OCI-LY7 (cell line): ENCODE measurements at regions not wholly inside any gene's neighbourhood (a gene's known extent, or its start where the extent isn't known, plus 50 kb on each side); places are given as distances from the start of the nearest gene placed in this dataset.

Experiments used
- BruUV-seq: library from RNA; stranded (reverse); fragments of 400-500 nt; replicated peaks from 2 replicates; lab custom pipeline; 2021; lab: Mats Ljungman, UMichigan
- CTCF ChIA-PET: fragments of 300-600 bp; sonication (Branson Sonifier 250); formaldehyde crosslinking; loops from one replicate; lab custom pipeline; 2022; ENCODE audit warnings: antibody characterized with exemption; ENCODE audit not compliant: unreplicated experiment; lab: Charles Lee
- POLR2A ChIA-PET: fragments of 300-600 bp; sonication (Branson Sonifier 250); formaldehyde crosslinking; loops from one replicate; lab custom pipeline; 2022; ENCODE audit warnings: antibody characterized with exemption; lab: Charles Lee
- DNase-seq: peaks from one replicate; pipeline ENCODE4 v3.0.0-alpha.2; 2015; ENCODE audit warnings: low spot score
- H2AFZ ChIP-seq: fragments of 200-600 bp; sonication (generic), shearing (Covaris generic); 2 replicates; pipeline ENCODE4 v1.6.1; 2014; ENCODE audit warnings: mild to moderate bottlenecking, antibody characterized with exemption, low read length, moderate library complexity
- H3K27ac ChIP-seq: fragments of 200-600 bp; sonication (generic); 2 replicates; pipeline ENCODE4 v1.5.1; 2014; ENCODE audit warnings: mixed run types, low read depth, mild to moderate bottlenecking, moderate library complexity, low read length, inconsistent platforms; ENCODE audit not compliant: poor library complexity, severe bottlenecking
- H3K36me3 ChIP-seq: fragments of 200-600 bp; sonication (generic); 2 replicates; pipeline ENCODE4 v1.6.1; 2014; ENCODE audit warnings: mild to moderate bottlenecking, antibody characterized with exemption, low read length, moderate library complexity, mixed read lengths; ENCODE audit not compliant: insufficient read depth
- H3K4me1 ChIP-seq: fragments of 200-600 bp; sonication (generic); 2 replicates; pipeline ENCODE4 v1.5.1; 2014; ENCODE audit warnings: mild to moderate bottlenecking, low read length; ENCODE audit not compliant: insufficient read depth, poor library complexity, severe bottlenecking
- H3K4me2 ChIP-seq: fragments of 200-600 bp; sonication (generic); 2 replicates; pipeline ENCODE4 v1.6.1; 2014; ENCODE audit warnings: mild to moderate bottlenecking, low read length
- H3K4me3 ChIP-seq: fragments of 200-600 bp; sonication (generic); 2 replicates; pipeline ENCODE4 v1.5.1; 2014; ENCODE audit warnings: mild to moderate bottlenecking, low read depth, low read length; ENCODE audit not compliant: poor library complexity, severe bottlenecking
- H3K79me2 ChIP-seq: fragments of 200-600 bp; sonication (generic); 2 replicates; pipeline ENCODE4 v1.6.1; 2016; ENCODE audit warnings: low read depth, mild to moderate bottlenecking, low read length, moderate library complexity, mixed read lengths; ENCODE audit not compliant: insufficient read depth
- H3K9me2 ChIP-seq: fragments of 200-600 bp; sonication (generic); 2 replicates; pipeline ENCODE4 v1.6.1; 2016; ENCODE audit warnings: mild to moderate bottlenecking, low read length, mixed read lengths; ENCODE audit not compliant: insufficient read depth
- H3K9me3 ChIP-seq: fragments of 200-600 bp; sonication (generic); 2 replicates; pipeline ENCODE4 v1.6.1; 2014; ENCODE audit warnings: mild to moderate bottlenecking, mixed run types, low read length, mixed read lengths
- H4K20me1 ChIP-seq: fragments of 200-600 bp; sonication (generic); 2 replicates; pipeline ENCODE4 v1.6.1; 2014; ENCODE audit warnings: mild to moderate bottlenecking, antibody characterized with exemption, low read length, moderate library complexity, mixed read lengths; ENCODE audit not compliant: insufficient read depth
- CTCF ChIP-seq: fragments of 200-600 bp; sonication (generic); conservative IDR thresholded peaks from 2 replicates; pipeline ENCODE4 v1.5.1; 2014; ENCODE audit warnings: mild to moderate bottlenecking, antibody characterized with exemption, low read length, moderate library complexity, mixed read lengths
- EZH2phosphoT487 ChIP-seq: fragments of 200-600 bp; sonication (generic); IDR thresholded peaks from 2 replicates; pipeline ENCODE4 v1.6.1; 2018; ENCODE audit warnings: low read depth, borderline replicate concordance, mild to moderate bottlenecking, mixed run types, antibody characterized with exemption, low read length, moderate library complexity, mixed read lengths
- intact Hi-C: fragments of 100-400 bp; cut with micrococcal nuclease; formaldehyde crosslinking; loops from one replicate; pipeline ENCODE4 v1.10.0; 2022; ENCODE audit not compliant: unreplicated experiment

- Histone ChIP-seq H4K20me1 (no peaks in the 10 kb centered on the region), H2AFZ (no peak overlapping the region), H3K36me3 (no peaks in the 10 kb centered on the region), H3K27ac (no peak overlapping the region), H3K4me1 (no peaks in the 10 kb centered on the region), H3K4me2 (no peak overlapping the region), H3K4me3 (no peak overlapping the region), H3K79me2 (no peaks in the 10 kb centered on the region), H3K9me2 (no peaks in the 10 kb centered on the region), H3K9me3 (no peaks in the 10 kb centered on the region)
- ChIA-PET POLR2A (no interaction called here), CTCF (no interaction called here)
- intact Hi-C loops: no loop called here
- DNase-seq: no peak
- TF ChIP-seq CTCF (no peak), EZH2phosphoT487 (no peak)
- BruUV-seq: no TSS peak
Measured at GRCh38 chr19:27860309-27860934, 1352.5 kb downstream of the UQCRFS1 start.

GRCh38 chr19:27859689-27860088 lies 1353.3 kb downstream of the UQCRFS1 start:
- Histone ChIP-seq H3K27ac (no peak overlapping the region), H3K4me3 (no peak overlapping the region)
- intact Hi-C loops: no loop called here

More at GRCh38 chr19:27859689-27860088, 1353.3 kb downstream of the UQCRFS1 start:
- H3K79me2 ChIP-seq: no peaks in the 10 kb centered on the region
- H3K4me1 ChIP-seq: no peaks in the 10 kb centered on the region
- ChIA-PET POLR2A (no interaction called here), CTCF (no interaction called here)
- no peak overlapping the region for H3K4me2 ChIP-seq
- H2AFZ ChIP-seq: no peak overlapping the region
- no TSS peak for BruUV-seq
- no peaks in the 10 kb centered on the region for H3K36me3 ChIP-seq
- no peak for DNase-seq
- no peaks in the 10 kb centered on the region for H4K20me1 ChIP-seq
- no peak for TF ChIP-seq CTCF
- TF ChIP-seq EZH2phosphoT487: no peak
- no peaks in the 10 kb centered on the region for H3K9me3 ChIP-seq
- H3K9me2 ChIP-seq: no peaks in the 10 kb centered on the region
